ENCODE measurements at regions not wholly inside any gene's neighbourhood (a gene's known extent, or its start where the extent isn't known, plus 50 kb on each side); places are given as distances from the start of the nearest gene placed in this dataset.

- no peak for DNase-seq (ENCODE audit: low read depth, low spot score)
- TF ChIP-seq CHD4 (IDR thresholded peaks at IDR 0.05) = no peak
- TF ChIP-seq FOXK2 (IDR thresholded peaks at IDR 0.05) = no peak
- TF ChIP-seq ELK1 (IDR thresholded peaks at IDR 0.05; ENCODE audit: low read depth, low read length) = no peak
- TF ChIP-seq GABPA (IDR thresholded peaks at IDR 0.05; ENCODE audit: low read depth) = no peak
- no peak for TF ChIP-seq EED (IDR thresholded peaks at IDR 0.05; ENCODE audit: low read depth)
- no peak for TF ChIP-seq SUPT20H (IDR thresholded peaks at IDR 0.05; ENCODE audit: borderline replicate concordance, control insufficient read depth, low read depth, low read length)
- no peak for TF ChIP-seq RELA (IDR thresholded peaks at IDR 0.05; ENCODE audit: borderline replicate concordance, partially characterized antibody)
- no peak for TF ChIP-seq CUX1 (IDR thresholded peaks at IDR 0.05; ENCODE audit: insufficient replicate concordance, low read depth, low read length)
- no peak for TF ChIP-seq EZH2 (IDR thresholded peaks at IDR 0.05; ENCODE audit: borderline replicate concordance, control insufficient read depth, low read depth, low read length)
- TF ChIP-seq ZBTB40 (IDR thresholded peaks at IDR 0.05; ENCODE audit: borderline replicate concordance) = no peak
- TF ChIP-seq NR2F1 (conservative IDR thresholded peaks at IDR 0.05) = no peak
- TF ChIP-seq SIX5 (IDR thresholded peaks at IDR 0.05; ENCODE audit: low read depth, low read length, severe bottlenecking) = no peak
- no peak for TF ChIP-seq KLF5 (IDR thresholded peaks at IDR 0.05; ENCODE audit: partially characterized antibody)
- no peak for TF ChIP-seq SREBF2 (IDR thresholded peaks at IDR 0.05; ENCODE audit: low read length)
- TF ChIP-seq POU2F2 (IDR thresholded peaks at IDR 0.05; ENCODE audit: borderline replicate concordance, low read depth, low read length) = no peak
Observed at GRCh38 chr20:57053793-57054552, 212.5 kb downstream of the BMP7 start.

More at GRCh38 chr20:57053793-57054552, 212.5 kb downstream of the BMP7 start:
- ChIA-PET SMC1A (ENCODE audit: uncharacterized antibody, unreplicated experiment) (no interaction called here), POLR2A (no interaction called here), RAD21 (ENCODE audit: unreplicated experiment) (no interaction called here), CTCF (no interaction called here)
- in situ Hi-C loops (cut with MboI) (no loop called here), intact Hi-C loops (cut with micrococcal nuclease; ENCODE audit: unreplicated experiment) (no loop called here)
- Histone ChIP-seq H3K9ac (ENCODE audit: control insufficient read depth, insufficient read depth, low read length) (no peak overlapping the region), H3K4me3 (no peak overlapping the region), H3K79me2 (ENCODE audit: control insufficient read depth, insufficient read depth, low read length) (no peaks in the 10 kb centered on the region), H3K9me3 (replicated peaks; ENCODE audit: control insufficient read depth, insufficient read depth, low read length) (no peaks in the 10 kb centered on the region), H3K4me2 (ENCODE audit: control insufficient read depth, insufficient read depth) (no peak overlapping the region), H4K20me1 (ENCODE audit: control insufficient read depth, insufficient read depth) (no peaks in the 10 kb centered on the region), H3K27ac (ENCODE audit: control insufficient read depth, insufficient read depth) (no peak overlapping the region), H3K27me3 (replicated peaks in 1 of 2; ENCODE audit: control insufficient read depth in 2 of 2, insufficient read depth in 2 of 2, low read length in 1 of 2) (no peaks in the 10 kb centered on the region), H3K4me1 (ENCODE audit: control insufficient read depth, insufficient read depth, low read length) (no peaks in the 10 kb centered on the region), H2AFZ (ENCODE audit: control insufficient read depth, low read depth, low read length) (no peak overlapping the region), H3K36me3 (ENCODE audit: control insufficient read depth in 2 of 2, insufficient read depth in 2 of 2, low read length in 1 of 2) (no peaks in the 10 kb centered on the region)
- FAIRE-seq = no peak
- ATAC-seq = no peak
- BruUV-seq (replicated peaks) = no TSS peak
- WGBS (ENCODE audit: insufficient coverage, insufficient replicate concordance, low lambda C conversion rate, missing lambda C conversion rate) = 43% methylated on average over 22 of the region's 22 CpGs
